Left ventricle myocardium inferior (tissue), 1 donor: ENCODE measurements at regions not wholly inside any gene's neighbourhood (a gene's known extent, or its start where the extent isn't known, plus 50 kb on each side); places are given as distances from the start of the nearest gene placed in this dataset.

Source experiments
- DNase-seq: peaks from one replicate; pipeline ENCODE4 v3.0.0-alpha.2; 2020
- H3K27ac ChIP-seq: fragments of 200-600 bp; replicated peaks from 2 replicates; pipeline ENCODE4 v1.8.0; 2021
- H3K27me3 ChIP-seq: fragments of 200-600 bp; 2 replicates; pipeline ENCODE4 v1.8.0; 2021; ENCODE audit warnings: low read depth
- H3K36me3 ChIP-seq: fragments of 200-600 bp; 2 replicates; pipeline ENCODE4 v1.8.0; 2021
- H3K4me1 ChIP-seq: fragments of 200-600 bp; 2 replicates; pipeline ENCODE4 v1.8.0; 2021
- H3K4me3 ChIP-seq: fragments of 200-600 bp; 2 replicates; pipeline ENCODE4 v1.8.0; 2021; ENCODE audit warnings: mild to moderate bottlenecking, moderate library complexity
- H3K9me3 ChIP-seq: fragments of 200-600 bp; replicated peaks from 2 replicates; pipeline ENCODE4 v1.8.0; 2021
- CTCF ChIP-seq: fragments of 200-600 bp; IDR thresholded peaks from 2 replicates; pipeline ENCODE4 v1.8.0; 2021; ENCODE audit warnings: antibody characterized with exemption, mild to moderate bottlenecking, borderline replicate concordance
- intact Hi-C: fragments of 100-400 bp; cut with micrococcal nuclease; formaldehyde crosslinking; loops from one replicate; pipeline ENCODE4 v1.11.0; 2022
- donor health status: DM: no; HTN: yes; CAD: no; lungs with severe emphysema.

- no peak for DNase-seq
- intact Hi-C loops: no loop called here
- H3K36me3 ChIP-seq: no peaks in the 10 kb centered on the region
- no peaks in the 10 kb centered on the region for H3K27me3 ChIP-seq
- no peak overlapping the region for H3K27ac ChIP-seq
- H3K4me1 ChIP-seq: peaks cover 12% of the 10 kb centered on the region
- TF ChIP-seq CTCF: no peak
- H3K4me3 ChIP-seq: no peak overlapping the region
- no peaks in the 10 kb centered on the region for H3K9me3 ChIP-seq
Measured at GRCh38 chr1:212218065-212218464, 67.1 kb upstream of the PPP2R5A start.

GRCh38 chr1:212218911-212219310 lies 66.3 kb upstream of the PPP2R5A start:
- H3K4me3 ChIP-seq: no peak overlapping the region
- no peak overlapping the region for H3K27ac ChIP-seq
- no peak for TF ChIP-seq CTCF
- H3K27me3 ChIP-seq: no peaks in the 10 kb centered on the region
- intact Hi-C loops: no loop called here
- no peaks in the 10 kb centered on the region for H3K36me3 ChIP-seq
- no peaks in the 10 kb centered on the region for H3K9me3 ChIP-seq
- peaks cover 12% of the 10 kb centered on the region for H3K4me1 ChIP-seq
- DNase-seq: no peak

- H3K4me3 ChIP-seq: no peak overlapping the region
Measured at GRCh38 chr1:212219679-212220463, 65.3 kb upstream of the PPP2R5A start.

GRCh38 chr1:212221801-212222200 lies 63.4 kb upstream of the PPP2R5A start:
- H3K27ac ChIP-seq: no peak overlapping the region
- no peaks in the 10 kb centered on the region for H3K27me3 ChIP-seq
- intact Hi-C loops: no loop called here
- TF ChIP-seq CTCF: no peak
- H3K9me3 ChIP-seq: no peaks in the 10 kb centered on the region
- no peak for DNase-seq
- no peaks in the 10 kb centered on the region for H3K36me3 ChIP-seq
- H3K4me3 ChIP-seq: no peak overlapping the region
- H3K4me1 ChIP-seq: peaks cover 30% of the 10 kb centered on the region

More at GRCh38 chr1:212219679-212220463, 65.3 kb upstream of the PPP2R5A start:
- no peaks in the 10 kb centered on the region for H3K36me3 ChIP-seq
- no peak overlapping the region for H3K27ac ChIP-seq
- no peak for DNase-seq
- peaks cover 12% of the 10 kb centered on the region for H3K4me1 ChIP-seq
- TF ChIP-seq CTCF: no peak
- intact Hi-C loops: no loop called here
- H3K9me3 ChIP-seq: no peaks in the 10 kb centered on the region
- no peaks in the 10 kb centered on the region for H3K27me3 ChIP-seq

- Histone ChIP-seq H3K27ac (no peak overlapping the region), H3K9me3 (no peaks in the 10 kb centered on the region), H3K27me3 (no peaks in the 10 kb centered on the region), H3K4me1 (peaks cover 28% of the 10 kb centered on the region), H3K4me3 (no peak overlapping the region), H3K36me3 (no peaks in the 10 kb centered on the region)
- no peak for DNase-seq
- no peak for TF ChIP-seq CTCF
- intact Hi-C loops: no loop called here
Measured at GRCh38 chr1:212224102-212224501, 61.1 kb upstream of the PPP2R5A start.
